ENCODE measurements at regions not wholly inside any gene's neighbourhood (a gene's known extent, or its start where the extent isn't known, plus 50 kb on each side); places are given as distances from the start of the nearest gene placed in this dataset.

- no peak for TF ChIP-seq RARB (CRISPR knock-in tag; IDR thresholded peaks at IDR 0.05)
- TF ChIP-seq GLIS3 (CRISPR knock-in tag; IDR thresholded peaks at IDR 0.05): no peak
- no peak for TF ChIP-seq OSR1 (CRISPR knock-in tag; IDR thresholded peaks at IDR 0.05)
- TF ChIP-seq TSHZ2 (CRISPR knock-in tag; IDR thresholded peaks at IDR 0.05): no peak
- no peak for TF ChIP-seq ZNF565 (CRISPR knock-in tag; conservative IDR thresholded peaks at IDR 0.05; ENCODE audit: low read depth)
- no peak for TF ChIP-seq PATZ1 (CRISPR knock-in tag; IDR thresholded peaks at IDR 0.05; ENCODE audit: borderline replicate concordance)
- no peak for TF ChIP-seq ARNTL (CRISPR knock-in tag; IDR thresholded peaks at IDR 0.05; ENCODE audit: borderline replicate concordance, low read depth)
- no peak for TF ChIP-seq TOX (CRISPR knock-in tag; IDR thresholded peaks at IDR 0.05; ENCODE audit: borderline replicate concordance)
- TF ChIP-seq PPARA (CRISPR knock-in tag; IDR thresholded peaks at IDR 0.05; ENCODE audit: borderline replicate concordance): no peak
- no peak for TF ChIP-seq CSRNP3 (CRISPR knock-in tag; IDR thresholded peaks at IDR 0.05)
- no peak for TF ChIP-seq ZNF8 (CRISPR knock-in tag; IDR thresholded peaks at IDR 0.05)
- no peak for TF ChIP-seq ZNF70 (CRISPR knock-in tag; IDR thresholded peaks at IDR 0.05)
These were observed 617.3 kb upstream of the ZEB2 start for GRCh38 chr2:145137211-145137610.
